ENCODE measurements at regions not wholly inside any gene's neighbourhood (a gene's known extent, or its start where the extent isn't known, plus 50 kb on each side); places are given as distances from the start of the nearest gene placed in this dataset.
"Not testable (repeated sequence)": the region's sequence is repeated elsewhere in the genome, so short reads cannot be mapped to it uniquely, and the experiment has no call there.

- Mint-ChIP-seq H3K27me3 (no peaks in the 10 kb centered on the region), H3K4me1 (no peaks in the 10 kb centered on the region), H3K27ac (ENCODE audit: low read depth) (no peak overlapping the region), H3K9me3 (peaks cover 21% of the 10 kb centered on the region), H3K4me3 (no peak overlapping the region), H3K36me3 (ENCODE audit: insufficient read depth) (no peaks in the 10 kb centered on the region)
- no peak for DNase-seq (ENCODE audit: low spot score in 2 of 2)
- no peak for ATAC-seq (replicated peaks; ENCODE audit: extremely low read depth, poor library complexity, severe bottlenecking)
These were observed 704.6 kb upstream of the PCDH9 start for GRCh38 chr13:67934617-67935330.

GRCh38 chr13:67932991-67933390 is 702.9 kb upstream of the PCDH9 start:
- Mint-ChIP-seq H3K27me3 (no peaks in the 10 kb centered on the region), H3K36me3 (ENCODE audit: insufficient read depth) (no peaks in the 10 kb centered on the region), H3K27ac (ENCODE audit: low read depth) (no peak overlapping the region)

GRCh38 chr13:67917291-67917987 is 687.3 kb upstream of the PCDH9 start:
- no peak for ATAC-seq (replicated peaks; ENCODE audit: extremely low read depth, poor library complexity, severe bottlenecking)
- Mint-ChIP-seq H3K4me3 (no peak overlapping the region), H3K27ac (ENCODE audit: low read depth) (no peak overlapping the region), H3K4me1 (no peaks in the 10 kb centered on the region), H3K27me3 (no peaks in the 10 kb centered on the region), H3K36me3 (ENCODE audit: insufficient read depth) (peaks cover 2% of the 10 kb centered on the region), H3K9me3 (peaks cover 7% of the 10 kb centered on the region)
- no peak for DNase-seq (ENCODE audit: low spot score in 2 of 2)

More at GRCh38 chr13:67932991-67933390, 702.9 kb upstream of the PCDH9 start:
- peaks cover 14% of the 10 kb centered on the region for H3K9me3 Mint-ChIP-seq
- H3K4me1 Mint-ChIP-seq, result no peaks in the 10 kb centered on the region
- H3K4me3 Mint-ChIP-seq, result no peak overlapping the region
- no peak for DNase-seq (ENCODE audit: low spot score in 2 of 2)
- ATAC-seq (replicated peaks; ENCODE audit: extremely low read depth, poor library complexity, severe bottlenecking), result no peak

DNA sequence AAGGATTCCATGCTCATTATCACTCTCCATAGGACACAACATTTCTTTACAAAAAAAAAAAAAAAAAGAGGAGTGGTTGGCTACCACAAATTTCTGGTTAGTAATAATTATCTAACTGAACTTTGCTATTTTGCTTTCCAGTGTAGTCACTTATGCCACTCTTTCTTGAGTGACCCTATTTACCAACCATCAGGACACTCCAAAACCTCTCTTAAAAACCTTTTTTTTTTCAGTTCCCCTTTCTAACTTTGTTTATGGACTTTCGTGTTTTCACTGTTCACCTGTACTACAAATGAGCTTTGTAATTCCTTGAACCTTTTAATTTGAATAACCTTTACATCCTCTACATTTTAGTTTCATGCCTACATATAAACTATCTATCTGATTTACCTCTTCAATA is 686.5 kb upstream of the PCDH9 start:
- Mint-ChIP-seq H3K4me1 (no peaks in the 10 kb centered on the region), H3K36me3 (ENCODE audit: insufficient read depth) (peaks cover 2% of the 10 kb centered on the region), H3K27ac (ENCODE audit: low read depth) (no peak overlapping the region)

GRCh38 chr13:67914535-67914934 is 684.4 kb upstream of the PCDH9 start:
- H3K4me1 Mint-ChIP-seq, result no peaks in the 10 kb centered on the region
- H3K27ac Mint-ChIP-seq (ENCODE audit: low read depth), result no peak overlapping the region
- no peak overlapping the region for H3K4me3 Mint-ChIP-seq
- peaks cover 2% of the 10 kb centered on the region for H3K36me3 Mint-ChIP-seq (ENCODE audit: insufficient read depth)
- no peaks in the 10 kb centered on the region for H3K27me3 Mint-ChIP-seq
- peaks cover 14% of the 10 kb centered on the region for H3K9me3 Mint-ChIP-seq
- DNase-seq (ENCODE audit: low spot score in 2 of 2), result no peak
- no peak for ATAC-seq (replicated peaks; ENCODE audit: extremely low read depth, poor library complexity, severe bottlenecking)

More for the DNA sequence above, 686.5 kb upstream of the PCDH9 start:
- ATAC-seq (replicated peaks; ENCODE audit: extremely low read depth, poor library complexity, severe bottlenecking) (no peak), DNase-seq (ENCODE audit: low spot score in 2 of 2) (no peak)
- H3K9me3 Mint-ChIP-seq, result peaks cover 7% of the 10 kb centered on the region
- no peaks in the 10 kb centered on the region for H3K27me3 Mint-ChIP-seq
- no peak overlapping the region for H3K4me3 Mint-ChIP-seq

GRCh38 chr13:67902960-67903359 is 672.8 kb upstream of the PCDH9 start:
- H3K27me3 Mint-ChIP-seq; H3K4me3 Mint-ChIP-seq; H3K36me3 Mint-ChIP-seq (ENCODE audit: insufficient read depth); DNase-seq (ENCODE audit: low spot score in 2 of 2); H3K4me1 Mint-ChIP-seq; H3K27ac Mint-ChIP-seq (ENCODE audit: low read depth); ATAC-seq (replicated peaks; ENCODE audit: extremely low read depth, poor library complexity, severe bottlenecking): not testable (repeated sequence)
- peaks cover 47% of the 10 kb centered on the region for H3K9me3 Mint-ChIP-seq

GRCh38 chr13:67880916-67881315 is 650.8 kb upstream of the PCDH9 start:
- DNase-seq (ENCODE audit: low spot score in 2 of 2) (no peak), ATAC-seq (replicated peaks; ENCODE audit: extremely low read depth, poor library complexity, severe bottlenecking) (no peak)
- no peaks in the 10 kb centered on the region for H3K4me1 Mint-ChIP-seq
- no peaks in the 10 kb centered on the region for H3K27me3 Mint-ChIP-seq
- no peak overlapping the region for H3K4me3 Mint-ChIP-seq
- H3K9me3 Mint-ChIP-seq, result peaks cover 5% of the 10 kb centered on the region
- no peak overlapping the region for H3K27ac Mint-ChIP-seq (ENCODE audit: low read depth)
- no peaks in the 10 kb centered on the region for H3K36me3 Mint-ChIP-seq (ENCODE audit: insufficient read depth)

GRCh38 chr13:67878376-67878775 is 648.2 kb upstream of the PCDH9 start:
- H3K4me1 Mint-ChIP-seq, result no peaks in the 10 kb centered on the region
- H3K4me3 Mint-ChIP-seq, result no peak overlapping the region
- H3K9me3 Mint-ChIP-seq, result peaks cover under 1% of the 10 kb centered on the region
- ATAC-seq (replicated peaks; ENCODE audit: extremely low read depth, poor library complexity, severe bottlenecking), result no peak
- H3K36me3 Mint-ChIP-seq (ENCODE audit: insufficient read depth), result no peaks in the 10 kb centered on the region
- DNase-seq (ENCODE audit: low spot score in 2 of 2), result no peak
- H3K27me3 Mint-ChIP-seq, result no peaks in the 10 kb centered on the region
- H3K27ac Mint-ChIP-seq (ENCODE audit: low read depth), result no peak overlapping the region

GRCh38 chr13:67877031-67877430 is 646.9 kb upstream of the PCDH9 start:
- Mint-ChIP-seq H3K27ac (ENCODE audit: low read depth) (no peak overlapping the region), H3K4me3 (no peak overlapping the region), H3K27me3 (no peaks in the 10 kb centered on the region), H3K4me1 (no peaks in the 10 kb centered on the region), H3K9me3 (peaks cover 6% of the 10 kb centered on the region), H3K36me3 (ENCODE audit: insufficient read depth) (peaks cover 2% of the 10 kb centered on the region)
- DNase-seq (ENCODE audit: low spot score in 2 of 2), result no peak
- ATAC-seq (replicated peaks; ENCODE audit: extremely low read depth, poor library complexity, severe bottlenecking), result no peak

DNA sequence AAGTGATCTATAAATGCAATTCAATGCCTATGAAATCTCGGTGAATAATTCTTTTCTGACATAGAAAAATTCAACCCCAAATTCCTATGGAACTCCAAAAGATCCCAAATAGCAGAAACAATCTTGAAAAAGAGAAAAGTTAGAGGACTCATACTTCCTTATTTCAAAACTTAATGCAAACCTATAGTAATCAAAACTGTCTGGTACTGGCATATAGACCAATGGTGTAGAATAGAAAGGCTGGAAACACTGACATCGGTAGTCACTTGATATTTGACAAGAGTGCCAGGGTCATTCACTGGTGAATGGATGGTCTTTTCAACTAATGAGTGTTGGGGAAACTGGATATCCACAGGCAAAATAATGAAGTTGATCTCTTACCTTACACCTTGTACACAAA is 637.1 kb upstream of the PCDH9 start:
- Mint-ChIP-seq H3K4me1 (no peaks in the 10 kb centered on the region), H3K9me3 (no peaks in the 10 kb centered on the region), H3K4me3 (no peak overlapping the region), H3K27me3 (no peaks in the 10 kb centered on the region), H3K27ac (ENCODE audit: low read depth) (no peak overlapping the region), H3K36me3 (ENCODE audit: insufficient read depth) (no peaks in the 10 kb centered on the region)
- ATAC-seq (replicated peaks; ENCODE audit: extremely low read depth, poor library complexity, severe bottlenecking), result no peak
- DNase-seq (ENCODE audit: low spot score in 2 of 2), result no peak

DNA sequence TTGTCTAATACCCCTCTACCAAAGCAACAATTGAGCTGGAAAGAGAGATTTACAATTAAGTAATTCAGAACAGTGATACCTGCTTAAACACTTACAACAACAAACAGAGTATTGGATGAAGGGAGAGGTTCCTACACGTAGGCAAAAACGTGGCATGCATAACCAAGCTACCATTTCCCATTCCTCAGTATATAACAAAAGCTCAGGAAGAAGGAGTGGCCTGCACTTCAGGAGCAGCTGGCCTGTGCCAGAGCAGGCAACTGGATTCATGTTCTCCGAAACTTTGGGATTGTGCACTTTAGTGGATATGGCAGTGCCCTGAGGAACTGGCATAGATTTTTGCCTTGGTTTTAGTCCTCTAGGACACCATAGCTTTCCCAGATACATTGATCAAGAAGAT is 630.2 kb upstream of the PCDH9 start:
- DNase-seq (ENCODE audit: low spot score in 2 of 2) (no peak), ATAC-seq (replicated peaks; ENCODE audit: extremely low read depth, poor library complexity, severe bottlenecking) (no peak)
- no peak overlapping the region for H3K4me3 Mint-ChIP-seq
- H3K36me3 Mint-ChIP-seq (ENCODE audit: insufficient read depth), result no peaks in the 10 kb centered on the region
- peaks cover 9% of the 10 kb centered on the region for H3K9me3 Mint-ChIP-seq
- H3K27me3 Mint-ChIP-seq, result no peaks in the 10 kb centered on the region
- H3K4me1 Mint-ChIP-seq, result no peaks in the 10 kb centered on the region
- no peak overlapping the region for H3K27ac Mint-ChIP-seq (ENCODE audit: low read depth)

- DNase-seq (ENCODE audit: low spot score in 2 of 2) (no peak), ATAC-seq (replicated peaks; ENCODE audit: extremely low read depth, poor library complexity, severe bottlenecking) (no peak)
- Mint-ChIP-seq H3K27ac (ENCODE audit: low read depth) (no peak overlapping the region), H3K4me1 (no peaks in the 10 kb centered on the region), H3K27me3 (no peaks in the 10 kb centered on the region), H3K4me3 (no peak overlapping the region), H3K9me3 (peaks cover 9% of the 10 kb centered on the region), H3K36me3 (ENCODE audit: insufficient read depth) (no peaks in the 10 kb centered on the region)
These were observed 629.8 kb upstream of the PCDH9 start for GRCh38 chr13:67859904-67860303.

DNA sequence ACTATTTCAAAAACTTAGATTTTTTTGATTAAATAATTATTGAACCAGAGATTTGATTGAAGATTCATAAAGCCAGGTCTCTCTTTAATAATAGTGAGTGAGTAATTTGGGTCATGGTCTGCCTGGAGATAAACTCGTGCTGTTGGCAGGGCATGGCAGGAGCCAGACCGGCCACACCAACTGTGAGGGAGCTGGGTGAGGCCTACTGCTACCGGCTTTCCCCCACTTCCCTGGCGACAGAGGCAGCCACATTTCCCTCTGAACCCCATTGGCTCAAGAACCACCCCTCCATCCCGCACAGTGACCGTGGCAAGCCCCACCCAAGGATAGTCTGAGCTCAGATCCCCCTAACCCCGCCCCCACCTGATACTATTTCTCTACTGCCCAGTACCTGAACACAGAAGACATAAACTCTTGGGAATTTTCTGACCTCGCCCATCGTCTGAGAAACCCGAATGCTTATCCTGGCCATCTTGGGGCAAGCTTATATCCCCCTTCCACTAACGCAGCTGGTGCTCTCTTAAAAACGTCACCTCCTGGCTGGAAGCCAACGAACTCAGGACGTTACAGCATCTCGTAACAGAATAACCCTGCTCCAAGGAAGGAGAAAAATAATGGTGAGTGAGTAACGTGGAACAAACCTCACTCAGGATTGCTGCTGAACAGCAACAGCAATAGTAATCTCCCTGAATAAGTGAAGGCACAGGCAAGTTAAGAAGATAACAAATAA is 627.6 kb upstream of the PCDH9 start:
- Mint-ChIP-seq H3K4me3 (no peak overlapping the region), H3K9me3 (peaks cover 9% of the 10 kb centered on the region), H3K4me1 (no peaks in the 10 kb centered on the region), H3K27ac (ENCODE audit: low read depth) (no peak overlapping the region), H3K36me3 (ENCODE audit: insufficient read depth) (no peaks in the 10 kb centered on the region), H3K27me3 (no peaks in the 10 kb centered on the region)
- ATAC-seq (replicated peaks; ENCODE audit: extremely low read depth, poor library complexity, severe bottlenecking) (no peak), DNase-seq (ENCODE audit: low spot score in 2 of 2) (no peak)
